GM12874 (cell line): ENCODE measurements at regions not wholly inside any gene's neighbourhood (a gene's known extent, or its start where the extent isn't known, plus 50 kb on each side); places are given as distances from the start of the nearest gene placed in this dataset.

Source experiments
- CTCF ChIP-seq: IDR thresholded peaks from 2 replicates; pipeline ENCODE4 v1.5.1; 2011; ENCODE audit warnings: low read depth, mild to moderate bottlenecking, control low read depth, low read length, moderate library complexity; ENCODE audit not compliant: insufficient read depth

DNA sequence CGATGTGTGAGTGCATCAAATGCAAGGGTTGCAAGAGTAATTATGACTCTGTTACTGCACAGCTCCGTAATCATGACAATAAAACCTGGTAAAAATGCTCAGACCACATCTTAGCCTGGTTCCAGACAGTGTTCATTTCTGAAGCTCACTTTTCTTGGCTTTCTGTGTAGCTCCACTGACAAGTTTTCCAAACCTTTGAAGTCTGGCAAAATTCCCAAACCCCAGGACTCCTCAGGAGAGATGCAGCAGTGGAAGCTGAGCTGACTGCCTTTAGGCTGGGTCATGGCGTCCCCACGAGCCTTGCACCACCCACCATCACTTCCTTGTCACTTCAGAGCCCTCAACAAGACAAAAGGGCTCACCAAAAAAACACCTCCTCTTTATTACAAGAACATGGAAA lies 131.6 kb upstream of the TAS2R1 start:
- TF ChIP-seq CTCF, result no peak

DNA sequence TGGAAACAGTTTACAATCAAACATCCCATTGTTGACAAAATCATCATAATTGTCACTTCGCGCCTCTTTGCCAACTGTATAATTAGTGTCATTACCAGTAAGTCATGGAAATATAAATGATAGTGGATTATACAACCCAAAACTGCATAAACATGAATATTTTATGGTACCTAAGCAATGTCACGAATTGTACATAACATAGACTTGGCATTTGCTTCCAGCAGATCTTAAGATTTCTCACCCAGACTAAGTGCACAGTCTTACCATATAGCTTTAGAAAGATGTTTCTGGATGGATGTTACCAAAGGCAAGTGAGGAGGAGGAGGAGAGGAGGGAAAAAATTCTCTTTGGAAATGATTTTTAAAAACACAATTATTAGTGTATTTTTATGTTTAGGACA lies 113.4 kb upstream of the TAS2R1 start:
- TF ChIP-seq CTCF, result no peak

DNA sequence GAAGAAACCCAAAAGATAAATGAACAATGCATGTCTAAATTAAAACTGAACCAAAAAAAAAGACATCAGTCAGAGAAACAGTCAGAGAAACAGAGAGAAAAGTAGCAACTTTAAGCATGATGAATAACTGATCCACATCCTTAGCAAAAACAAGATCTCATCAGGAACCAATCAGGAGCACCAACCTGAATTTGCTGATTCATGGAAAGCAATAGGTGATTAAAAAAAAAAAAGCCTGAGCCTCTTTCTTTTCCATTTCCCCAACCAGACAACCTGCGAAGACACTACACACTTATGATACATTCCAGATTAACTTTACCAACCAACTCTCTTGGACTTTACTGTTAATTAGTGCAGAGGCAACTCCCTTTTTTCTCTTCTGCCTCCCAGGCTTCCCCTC lies 112.7 kb upstream of the TAS2R1 start:
- no peak for TF ChIP-seq CTCF

DNA sequence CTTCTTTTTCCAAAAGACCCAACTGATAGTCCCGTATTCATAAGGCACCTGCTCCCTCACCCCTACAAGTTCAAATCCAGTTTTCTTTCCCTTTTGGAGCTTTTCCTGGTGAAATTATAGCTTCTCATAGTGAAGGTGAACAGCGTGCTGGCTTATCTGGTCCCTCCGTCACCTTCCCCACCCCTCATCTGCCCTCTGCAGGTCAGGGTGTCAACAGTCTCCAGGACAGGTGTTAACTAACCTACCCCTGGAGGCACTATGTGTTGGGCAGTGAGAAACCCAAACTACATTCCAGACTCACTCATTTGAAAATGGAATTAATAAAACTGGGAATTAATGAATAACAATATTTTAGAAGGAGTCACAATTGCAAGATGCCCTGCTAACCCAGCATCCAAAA lies 109.0 kb upstream of the TAS2R1 start:
- TF ChIP-seq CTCF, result no peak

DNA sequence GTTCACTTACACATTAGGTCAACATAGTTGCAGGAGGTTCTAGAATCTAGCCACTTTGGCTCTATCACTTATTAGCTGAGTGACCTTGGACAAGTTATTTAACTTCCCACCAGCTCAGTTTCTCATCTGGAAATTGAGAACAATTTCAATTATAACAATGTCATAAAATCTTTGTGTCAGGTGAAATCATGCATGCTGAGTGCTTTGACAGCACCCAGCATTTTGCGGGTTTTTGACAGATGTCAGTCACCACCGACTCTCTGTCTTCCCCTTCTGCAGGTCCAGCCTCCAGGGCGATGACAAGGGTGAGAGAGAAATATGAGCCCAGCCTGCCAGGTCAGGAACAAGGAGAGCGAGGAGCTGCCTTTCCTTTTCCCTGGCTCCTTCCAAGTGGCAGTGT lies 107.1 kb upstream of the TAS2R1 start:
- TF ChIP-seq CTCF, result no peak

DNA sequence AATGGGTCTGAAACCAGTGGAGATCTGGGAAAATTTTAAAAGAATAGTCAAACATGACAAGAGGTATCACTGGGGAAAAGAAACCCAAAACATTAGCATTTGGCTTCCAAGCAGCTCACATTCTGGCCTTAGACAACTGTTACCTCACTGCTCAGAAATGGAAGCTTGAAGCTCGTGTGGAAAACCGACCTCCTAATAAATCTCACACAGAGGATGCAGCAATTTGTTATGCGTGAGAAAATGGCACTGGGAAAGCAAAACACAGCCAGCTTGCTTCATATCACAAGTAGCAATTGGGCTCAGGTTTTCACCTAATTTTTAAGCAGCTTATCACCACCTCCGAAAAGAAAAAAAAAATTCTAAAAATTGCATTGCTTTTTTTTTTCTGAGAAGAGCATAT lies 103.3 kb upstream of the TAS2R1 start:
- no peak for TF ChIP-seq CTCF

DNA sequence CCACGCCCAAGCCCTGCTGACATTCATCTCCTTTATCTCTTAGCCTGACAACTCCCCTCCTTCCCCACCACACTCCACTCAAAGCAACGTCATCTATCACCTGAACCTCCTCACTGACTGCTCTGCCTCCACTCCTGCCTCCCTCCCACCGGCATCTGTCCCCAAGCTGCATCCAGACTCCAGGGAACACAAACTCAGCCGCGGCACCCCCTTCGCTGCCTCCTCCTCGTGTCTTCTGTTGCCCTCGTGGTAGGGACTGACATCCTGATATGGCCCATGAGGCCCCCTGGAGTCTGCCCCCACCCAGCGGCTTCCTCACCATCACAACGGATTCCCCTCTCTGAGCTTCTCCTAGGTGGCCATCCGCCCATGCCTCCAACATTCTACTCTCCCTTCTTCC lies 101.0 kb upstream of the TAS2R1 start:
- TF ChIP-seq CTCF, result no peak

GRCh38 chr5:9728261-9728660 lies 98.1 kb upstream of the TAS2R1 start:
- TF ChIP-seq CTCF, result no peak
